Endodermal cell (in vitro differentiated cells): ENCODE measurements at regions not wholly inside any gene's neighbourhood (a gene's known extent, or its start where the extent isn't known, plus 50 kb on each side); places are given as distances from the start of the nearest gene placed in this dataset.
A peak's percentile ranks its signal among the peaks of the same experiment; 100 is the strongest.

Source experiments
- DNase-seq: peaks from one replicate; pipeline ENCODE4 v3.0.0-alpha.2; 2017
- H3K27ac ChIP-seq: 2 replicates; pipeline ENCODE4 v1.5.1; 2013; ENCODE audit warnings: mild to moderate bottlenecking, low read depth, low read length, moderate library complexity
- H3K27me3 ChIP-seq: 2 replicates; pipeline ENCODE4 v1.6.1; 2013; ENCODE audit warnings: mild to moderate bottlenecking, low read length, moderate library complexity; ENCODE audit not compliant: insufficient read depth, control insufficient read depth, poor library complexity, severe bottlenecking
- H3K36me3 ChIP-seq: 2 replicates; pipeline ENCODE4 v1.7.0; 2013; ENCODE audit warnings: mild to moderate bottlenecking, low read length, moderate library complexity; ENCODE audit not compliant: control insufficient read depth, insufficient read depth
- H3K4me1 ChIP-seq: one replicate; pipeline ENCODE4 v1.7.0; 2013; ENCODE audit warnings: low read length; ENCODE audit not compliant: control insufficient read depth, insufficient read depth
- H3K4me3 ChIP-seq: 2 replicates; pipeline ENCODE4 v1.5.1; 2013; ENCODE audit warnings: mild to moderate bottlenecking, low read length, moderate library complexity
- H3K9ac ChIP-seq: 2 replicates; pipeline ENCODE4 v1.6.1; 2013; ENCODE audit warnings: mild to moderate bottlenecking, low read length, moderate library complexity; ENCODE audit not compliant: poor library complexity, severe bottlenecking; ENCODE audit errors: extremely low read depth
- H3K9me3 ChIP-seq: 2 replicates; pipeline ENCODE4 v1.6.1; 2013; ENCODE audit warnings: mild to moderate bottlenecking, low read length, moderate library complexity; ENCODE audit not compliant: control insufficient read depth
- H3K27ac Mint-ChIP-seq: 2 replicates; pipeline ENCODE4 v1.8.0; 2020; ENCODE audit warnings: mixed read lengths
- H3K27me3 Mint-ChIP-seq: 2 replicates; pipeline ENCODE4 v1.8.0; 2021; ENCODE audit warnings: mild to moderate bottlenecking, mixed read lengths; ENCODE audit not compliant: insufficient read depth
- H3K36me3 Mint-ChIP-seq: 2 replicates; pipeline ENCODE4 v1.8.0; 2020; ENCODE audit warnings: low read depth, mixed read lengths
- H3K4me1 Mint-ChIP-seq: 2 replicates; pipeline ENCODE4 v1.8.0; 2020; ENCODE audit warnings: mixed read lengths
- H3K4me3 Mint-ChIP-seq: 2 replicates; pipeline ENCODE4 v1.8.0; 2020; ENCODE audit warnings: mild to moderate bottlenecking, moderate library complexity, mixed read lengths
- H3K9me3 Mint-ChIP-seq: 2 replicates; pipeline ENCODE4 v1.8.0; 2020; ENCODE audit warnings: mild to moderate bottlenecking, mixed read lengths
- CTCF ChIP-seq: fragments of 200-600 bp; sonication (generic); conservative IDR thresholded peaks from 2 replicates; pipeline ENCODE4 v1.5.0; 2021; ENCODE audit warnings: antibody characterized with exemption, mild to moderate bottlenecking
- WGBS, 2 experiments: methylation state at CpG; one replicate each; pipeline versions ENCODE4 v1.1.5 to v1.1.7; 2013; ENCODE audit warnings: missing lambda C conversion rate in 2 of 2, mixed read lengths in 1 of 2; ENCODE audit not compliant: insufficient coverage in 1 of 2, insufficient read length in 1 of 2; 5-methylcytosine and 5-hydroxymethylcytosine counted together

- H3K27ac Mint-ChIP-seq, result peak overlapping the region; percentile 84
- H3K4me3 Mint-ChIP-seq, result peak overlapping the region; percentile 1
- no peaks in the 10 kb centered on the region for H3K36me3 ChIP-seq
- peak; percentile 91 for DNase-seq
- no peak overlapping the region for H3K9ac ChIP-seq
- peak overlapping the region; percentile 34 for H3K27ac ChIP-seq
- no peaks in the 10 kb centered on the region for H3K9me3 Mint-ChIP-seq
- H3K27me3 ChIP-seq, result no peaks in the 10 kb centered on the region
- H3K4me3 ChIP-seq, result peak overlapping the region; percentile 24
- 67 to 78% methylated on average over 4 to 6 of the region's 6 CpGs for WGBS, 2 experiments
- H3K9me3 ChIP-seq, result no peaks in the 10 kb centered on the region
- peaks cover 47% of the 10 kb centered on the region for H3K4me1 Mint-ChIP-seq
- H3K36me3 Mint-ChIP-seq, result no peaks in the 10 kb centered on the region
- H3K27me3 Mint-ChIP-seq, result peaks cover 31% of the 10 kb centered on the region
- peaks cover 16% of the 10 kb centered on the region for H3K4me1 ChIP-seq
- TF ChIP-seq CTCF, result peak; percentile 64
Measured at GRCh38 chr11:13114566-13115379, 105.7 kb downstream of the RASSF10 start.

GRCh38 chr11:13115380-13115675 lies 106.2 kb downstream of the RASSF10 start:
- Mint-ChIP-seq H3K27me3 (peaks cover 33% of the 10 kb centered on the region), H3K27ac (no peak overlapping the region), H3K4me3 (peak overlapping the region; percentile 1), H3K36me3 (no peaks in the 10 kb centered on the region), H3K9me3 (no peaks in the 10 kb centered on the region), H3K4me1 (peaks cover 50% of the 10 kb centered on the region)
- H3K36me3 ChIP-seq, result no peaks in the 10 kb centered on the region
- H3K9me3 ChIP-seq, result no peaks in the 10 kb centered on the region
- no peak overlapping the region for H3K27ac ChIP-seq
- H3K4me1 ChIP-seq, result peaks cover 16% of the 10 kb centered on the region
- WGBS, 2 experiments, result 0% methylated on average over 1 of the region's 1 CpG
- no peak for TF ChIP-seq CTCF
- H3K9ac ChIP-seq, result no peak overlapping the region
- H3K4me3 ChIP-seq, result no peak overlapping the region
- no peak for DNase-seq
- no peaks in the 10 kb centered on the region for H3K27me3 ChIP-seq

- WGBS, 2 experiments, result 80 to 95% methylated on average over 1 to 2 of the region's 2 CpGs
- Mint-ChIP-seq H3K9me3 (peaks cover 2% of the 10 kb centered on the region), H3K4me1 (peaks cover 44% of the 10 kb centered on the region), H3K4me3 (no peak overlapping the region), H3K36me3 (no peaks in the 10 kb centered on the region), H3K27me3 (peaks cover 36% of the 10 kb centered on the region), H3K27ac (no peak overlapping the region)
- Histone ChIP-seq H3K4me3 (no peak overlapping the region), H3K27me3 (no peaks in the 10 kb centered on the region), H3K9ac (no peak overlapping the region), H3K4me1 (peaks cover 16% of the 10 kb centered on the region), H3K27ac (no peak overlapping the region), H3K36me3 (no peaks in the 10 kb centered on the region), H3K9me3 (no peaks in the 10 kb centered on the region)
- DNase-seq, result no peak
- TF ChIP-seq CTCF, result no peak
Measured at GRCh38 chr11:13116491-13116890, 107.4 kb downstream of the RASSF10 start.
